C4-2B (cell line): ENCODE measurements at regions not wholly inside any gene's neighbourhood (a gene's known extent, or its start where the extent isn't known, plus 50 kb on each side); places are given as distances from the start of the nearest gene placed in this dataset.

ENCODE experiments used
- ZFX ChIP-seq: fragments of 450-650 bp; IDR thresholded peaks from 2 replicates; pipeline ENCODE4 v1.6.1; 2017
- TF ChIP-seq, protein P1 (sequence below): fragments of 450-650 bp; conservative IDR thresholded peaks from 2 replicates; pipeline ENCODE4 v1.5.1; 2017; ENCODE audit warnings: mild to moderate bottlenecking

GRCh38 chr3:10644189-10644588, 138.8 kb upstream of the ATP2B2 start:
- TF ChIP-seq, protein P1, sequence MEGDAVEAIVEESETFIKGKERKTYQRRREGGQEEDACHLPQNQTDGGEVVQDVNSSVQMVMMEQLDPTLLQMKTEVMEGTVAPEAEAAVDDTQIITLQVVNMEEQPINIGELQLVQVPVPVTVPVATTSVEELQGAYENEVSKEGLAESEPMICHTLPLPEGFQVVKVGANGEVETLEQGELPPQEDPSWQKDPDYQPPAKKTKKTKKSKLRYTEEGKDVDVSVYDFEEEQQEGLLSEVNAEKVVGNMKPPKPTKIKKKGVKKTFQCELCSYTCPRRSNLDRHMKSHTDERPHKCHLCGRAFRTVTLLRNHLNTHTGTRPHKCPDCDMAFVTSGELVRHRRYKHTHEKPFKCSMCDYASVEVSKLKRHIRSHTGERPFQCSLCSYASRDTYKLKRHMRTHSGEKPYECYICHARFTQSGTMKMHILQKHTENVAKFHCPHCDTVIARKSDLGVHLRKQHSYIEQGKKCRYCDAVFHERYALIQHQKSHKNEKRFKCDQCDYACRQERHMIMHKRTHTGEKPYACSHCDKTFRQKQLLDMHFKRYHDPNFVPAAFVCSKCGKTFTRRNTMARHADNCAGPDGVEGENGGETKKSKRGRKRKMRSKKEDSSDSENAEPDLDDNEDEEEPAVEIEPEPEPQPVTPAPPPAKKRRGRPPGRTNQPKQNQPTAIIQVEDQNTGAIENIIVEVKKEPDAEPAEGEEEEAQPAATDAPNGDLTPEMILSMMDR: no peak
- TF ChIP-seq ZFX: no peak
